Nephron progenitor cell (in vitro differentiated cells): ENCODE measurements at regions not wholly inside any gene's neighbourhood (a gene's known extent, or its start where the extent isn't known, plus 50 kb on each side); places are given as distances from the start of the nearest gene placed in this dataset.

Experiments used
- DNase-seq: peaks from one replicate; pipeline ENCODE4 v3.0.0; 2021
- H3K27ac Mint-ChIP-seq: 2 replicates; pipeline ENCODE4 v1.8.0; 2021; ENCODE audit warnings: mild to moderate bottlenecking, moderate library complexity, mixed read lengths
- H3K27me3 Mint-ChIP-seq: 2 replicates; pipeline ENCODE4 v1.8.0; 2021; ENCODE audit warnings: mild to moderate bottlenecking, low read depth, mixed read lengths; ENCODE audit not compliant: poor library complexity
- H3K36me3 Mint-ChIP-seq: 2 replicates; pipeline ENCODE4 v1.8.0; 2021; ENCODE audit warnings: low read depth, mixed read lengths
- H3K4me1 Mint-ChIP-seq: 2 replicates; pipeline ENCODE4 v1.8.0; 2021; ENCODE audit warnings: mixed read lengths
- H3K4me3 Mint-ChIP-seq: 2 replicates; pipeline ENCODE4 v1.8.0; 2021; ENCODE audit warnings: mild to moderate bottlenecking, moderate library complexity, mixed read lengths
- H3K9me3 Mint-ChIP-seq: 2 replicates; pipeline ENCODE4 v1.8.0; 2021; ENCODE audit warnings: mild to moderate bottlenecking, moderate library complexity, mixed read lengths
- CTCF ChIP-seq: fragments of 200-600 bp; sonication (generic); IDR thresholded peaks from 2 replicates; pipeline ENCODE4 v1.5.0; 2021; ENCODE audit warnings: antibody characterized with exemption

DNA sequence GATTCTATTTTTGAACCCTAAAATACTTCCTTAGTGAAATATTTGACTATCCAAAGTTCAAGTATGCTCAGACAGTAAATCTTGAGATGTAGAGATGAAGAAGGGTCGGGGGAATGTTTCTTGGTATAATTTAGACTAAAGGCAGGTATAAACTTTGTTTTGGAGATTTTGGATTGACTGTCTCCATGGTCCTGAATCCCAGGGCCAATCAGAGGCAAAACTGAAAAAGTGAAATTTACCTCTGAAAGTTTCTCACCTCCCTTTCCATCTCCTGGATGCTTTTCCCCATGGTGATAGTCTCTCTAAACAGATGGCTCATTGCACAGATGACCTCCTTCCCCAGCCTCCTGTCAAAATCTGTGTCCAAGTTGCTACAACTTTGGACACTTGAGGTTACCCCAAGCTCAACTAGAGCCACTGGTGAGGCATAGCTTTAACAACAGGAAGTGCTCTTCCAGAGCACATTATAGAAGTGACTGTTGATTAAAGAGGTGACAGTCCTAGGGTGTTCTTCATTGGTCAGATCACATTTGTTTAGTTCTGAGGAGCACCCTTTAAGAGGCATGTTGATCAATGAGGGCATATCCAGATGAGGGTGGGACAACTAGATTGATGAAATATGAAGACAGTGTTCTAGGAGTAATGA lies 128.4 kb downstream of the AKAP11 start:
- Mint-ChIP-seq H3K27me3 (no peaks in the 10 kb centered on the region), H3K27ac (no peak overlapping the region), H3K4me1 (peaks cover 5% of the 10 kb centered on the region), H3K4me3 (no peak overlapping the region), H3K36me3 (no peaks in the 10 kb centered on the region), H3K9me3 (no peaks in the 10 kb centered on the region)
- no peak for DNase-seq
- no peak for TF ChIP-seq CTCF

GRCh38 chr13:42401376-42401775 lies 129.4 kb downstream of the AKAP11 start:
- H3K27ac Mint-ChIP-seq: no peak overlapping the region
- H3K4me3 Mint-ChIP-seq: no peak overlapping the region
- no peaks in the 10 kb centered on the region for H3K27me3 Mint-ChIP-seq
- H3K9me3 Mint-ChIP-seq: no peaks in the 10 kb centered on the region
- no peak for DNase-seq
- H3K4me1 Mint-ChIP-seq: peaks cover 5% of the 10 kb centered on the region
- H3K36me3 Mint-ChIP-seq: no peaks in the 10 kb centered on the region
- no peak for TF ChIP-seq CTCF

DNA sequence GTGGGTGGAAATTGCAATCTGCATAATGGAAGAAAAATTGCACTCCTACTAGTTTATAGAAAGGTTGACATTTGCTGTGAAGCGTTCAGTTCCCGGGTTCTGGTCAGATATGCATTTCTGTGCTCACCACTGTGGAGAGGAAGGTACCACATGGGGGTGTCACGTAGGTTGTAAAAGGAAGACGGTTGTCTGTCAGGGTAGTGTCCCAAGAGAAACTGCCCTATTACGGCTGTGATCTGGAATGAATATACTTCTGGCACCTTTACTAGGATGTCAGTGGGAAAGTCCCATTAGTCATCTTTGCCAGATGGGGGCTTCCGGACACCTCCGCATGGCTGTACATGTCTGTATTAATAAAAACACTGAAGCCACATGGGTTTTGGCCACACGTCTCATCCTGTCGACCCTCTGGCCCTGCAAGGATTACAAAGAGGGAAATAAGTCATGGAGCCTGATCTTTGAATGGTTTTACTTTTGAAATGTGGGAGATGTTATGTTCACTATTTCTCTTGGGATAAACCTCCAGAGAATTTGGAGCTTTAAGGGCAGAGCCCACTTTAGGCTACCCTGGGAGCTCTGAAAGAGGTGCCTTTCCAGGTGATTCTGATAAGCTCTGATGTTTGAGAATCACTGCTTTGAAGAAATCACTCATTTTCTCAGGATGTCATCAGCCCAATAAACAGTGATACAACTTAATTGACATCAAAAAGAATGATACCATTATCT lies 133.9 kb downstream of the AKAP11 start:
- Mint-ChIP-seq H3K36me3 (no peaks in the 10 kb centered on the region), H3K4me1 (no peaks in the 10 kb centered on the region), H3K4me3 (no peak overlapping the region), H3K27ac (no peak overlapping the region), H3K27me3 (no peaks in the 10 kb centered on the region), H3K9me3 (no peaks in the 10 kb centered on the region)
- no peak for TF ChIP-seq CTCF
- no peak for DNase-seq

GRCh38 chr13:42409075-42409474 lies 137.1 kb downstream of the AKAP11 start:
- Mint-ChIP-seq H3K4me3 (no peak overlapping the region), H3K36me3 (no peaks in the 10 kb centered on the region), H3K27me3 (no peaks in the 10 kb centered on the region), H3K4me1 (no peaks in the 10 kb centered on the region), H3K9me3 (no peaks in the 10 kb centered on the region), H3K27ac (no peak overlapping the region)
- no peak for DNase-seq
- TF ChIP-seq CTCF: no peak

GRCh38 chr13:42409551-42409950 lies 137.6 kb downstream of the AKAP11 start:
- DNase-seq: no peak
- Mint-ChIP-seq H3K27ac (no peak overlapping the region), H3K27me3 (no peaks in the 10 kb centered on the region), H3K9me3 (no peaks in the 10 kb centered on the region), H3K4me3 (no peak overlapping the region), H3K4me1 (no peaks in the 10 kb centered on the region), H3K36me3 (no peaks in the 10 kb centered on the region)
- no peak for TF ChIP-seq CTCF
